ENCODE measurements at regions not wholly inside any gene's neighbourhood (a gene's known extent, or its start where the extent isn't known, plus 50 kb on each side); places are given as distances from the start of the nearest gene placed in this dataset.

- TF ChIP-seq ZHX2 (IDR thresholded peaks at IDR 0.05; ENCODE audit: low read depth) (no peak), ZHX2 (CRISPR knock-in tag; IDR thresholded peaks at IDR 0.05; ENCODE audit: borderline replicate concordance) (peak; percentile 69; the same call in 1 of the 2 replicates), MTERF4 (CRISPR knock-in tag; IDR thresholded peaks at IDR 0.05) (0 out of 2 replicates have a peak, but pooled peaks have one; percentile 50), MIER3 (CRISPR knock-in tag; IDR thresholded peaks at IDR 0.05; ENCODE audit: borderline replicate concordance) (peak; percentile 41; the same call in 1 of the 2 replicates), ZNF678 (CRISPR knock-in tag; IDR thresholded peaks at IDR 0.05) (no peak), BCL6 (CRISPR knock-in tag; IDR thresholded peaks at IDR 0.05) (peak; percentile 59), KDM2A (CRISPR knock-in tag; IDR thresholded peaks at IDR 0.05; ENCODE audit: borderline replicate concordance, low read depth) (peak; percentile 46; the same call in 1 of the 2 replicates), RARA (CRISPR knock-in tag; IDR thresholded peaks at IDR 0.05) (peak; percentile 94), ZNF614 (CRISPR knock-in tag; IDR thresholded peaks at IDR 0.05; ENCODE audit: borderline replicate concordance) (peak; percentile 94; the same call in 1 of the 2 replicates), ZNF563 (CRISPR knock-in tag; IDR thresholded peaks at IDR 0.05) (peak; percentile 75; the same call in 1 of the 2 replicates), ARID5B (CRISPR knock-in tag; IDR thresholded peaks at IDR 0.05) (peak; percentile 77), ZNF335 (CRISPR knock-in tag; IDR thresholded peaks at IDR 0.05) (0 out of 2 replicates have a peak, but pooled peaks have one; percentile 50), NR2C2 (CRISPR knock-in tag; IDR thresholded peaks at IDR 0.05; ENCODE audit: borderline replicate concordance) (peak; percentile 69; the same call in 1 of the 2 replicates), HOXA3 (CRISPR knock-in tag; IDR thresholded peaks at IDR 0.05) (peak; percentile 92)
- TF ChIP-seq, protein P1, sequence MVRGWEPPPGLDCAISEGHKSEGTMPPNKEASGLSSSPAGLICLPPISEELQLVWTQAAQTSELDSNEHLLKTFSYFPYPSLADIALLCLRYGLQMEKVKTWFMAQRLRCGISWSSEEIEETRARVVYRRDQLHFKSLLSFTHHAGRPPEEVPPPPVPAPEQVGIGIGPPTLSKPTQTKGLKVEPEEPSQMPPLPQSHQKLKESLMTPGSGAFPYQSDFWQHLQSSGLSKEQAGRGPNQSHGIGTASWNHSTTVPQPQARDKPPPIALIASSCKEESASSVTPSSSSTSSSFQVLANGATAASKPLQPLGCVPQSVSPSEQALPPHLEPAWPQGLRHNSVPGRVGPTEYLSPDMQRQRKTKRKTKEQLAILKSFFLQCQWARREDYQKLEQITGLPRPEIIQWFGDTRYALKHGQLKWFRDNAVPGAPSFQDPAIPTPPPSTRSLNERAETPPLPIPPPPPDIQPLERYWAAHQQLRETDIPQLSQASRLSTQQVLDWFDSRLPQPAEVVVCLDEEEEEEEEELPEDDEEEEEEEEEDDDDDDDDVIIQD (CRISPR knock-in tag; IDR thresholded peaks at IDR 0.05; ENCODE audit: low read depth) = 0 out of 2 replicates have a peak, but pooled peaks have one; percentile 20
Observed at GRCh38 chr16:85539629-85540291, 73.4 kb upstream of the GSE1 start (continued).
